IPS-18a (cell line): ENCODE measurements at regions not wholly inside any gene's neighbourhood (a gene's known extent, or its start where the extent isn't known, plus 50 kb on each side); places are given as distances from the start of the nearest gene placed in this dataset.
"Not testable (repeated sequence)": the region's sequence is repeated elsewhere in the genome, so short reads cannot be mapped to it uniquely, and the experiment has no call there.

ENCODE experiments used
- H3K27ac ChIP-seq: one replicate; pipeline ENCODE4 v1.5.1; 2013; ENCODE audit warnings: low read length
- H3K27me3 ChIP-seq: one replicate; pipeline ENCODE4 v1.6.1; 2013; ENCODE audit warnings: mild to moderate bottlenecking, low read length; ENCODE audit not compliant: control insufficient read depth, insufficient read depth
- H3K36me3 ChIP-seq: one replicate; pipeline ENCODE4 v1.6.1; 2013; ENCODE audit warnings: low read depth, low read length; ENCODE audit not compliant: control insufficient read depth
- H3K4me1 ChIP-seq: one replicate; pipeline ENCODE4 v1.6.1; 2013; ENCODE audit warnings: low read depth, low read length; ENCODE audit not compliant: control insufficient read depth
- H3K4me3 ChIP-seq: one replicate; pipeline ENCODE4 v1.5.1; 2013; ENCODE audit warnings: low read length
- H3K9ac ChIP-seq: one replicate; pipeline ENCODE4 v1.6.1; 2013; ENCODE audit warnings: mild to moderate bottlenecking, low read length, moderate library complexity
- H3K9me3 ChIP-seq: one replicate; pipeline ENCODE4 v1.6.1; 2013; ENCODE audit warnings: low read depth, low read length; ENCODE audit not compliant: control insufficient read depth

- Histone ChIP-seq H3K27ac (no peak overlapping the region), H3K9me3 (no peaks in the 10 kb centered on the region), H3K4me3 (no peak overlapping the region), H3K9ac (no peak overlapping the region), H3K27me3 (no peaks in the 10 kb centered on the region), H3K4me1 (no peaks in the 10 kb centered on the region), H3K36me3 (no peaks in the 10 kb centered on the region)
Measured at GRCh38 chr5:67724412-67725135, 491.0 kb upstream of the PIK3R1 start.

- no peak overlapping the region for H3K27ac ChIP-seq
- H3K4me1 ChIP-seq = no peaks in the 10 kb centered on the region
- no peaks in the 10 kb centered on the region for H3K27me3 ChIP-seq
- no peaks in the 10 kb centered on the region for H3K9me3 ChIP-seq
- no peak overlapping the region for H3K9ac ChIP-seq
- H3K4me3 ChIP-seq = no peak overlapping the region
- H3K36me3 ChIP-seq = no peaks in the 10 kb centered on the region
Measured at GRCh38 chr5:67723873-67724272, 491.7 kb upstream of the PIK3R1 start.

- H3K36me3 ChIP-seq, H3K4me1 ChIP-seq, H3K27me3 ChIP-seq, H3K9me3 ChIP-seq, H3K4me3 ChIP-seq, H3K27ac ChIP-seq, H3K9ac ChIP-seq: not testable (repeated sequence)
Measured at GRCh38 chr5:67722582-67722981, 493.0 kb upstream of the PIK3R1 start.

- Histone ChIP-seq H3K9me3 (no peaks in the 10 kb centered on the region), H3K4me3 (no peak overlapping the region), H3K9ac (no peak overlapping the region), H3K27ac (no peak overlapping the region), H3K36me3 (no peaks in the 10 kb centered on the region), H3K4me1 (no peaks in the 10 kb centered on the region), H3K27me3 (no peaks in the 10 kb centered on the region)
Measured at GRCh38 chr5:67720162-67720772, 495.3 kb upstream of the PIK3R1 start.

- H3K4me1 ChIP-seq = no peaks in the 10 kb centered on the region
- peaks cover 14% of the 10 kb centered on the region for H3K9me3 ChIP-seq
- no peak overlapping the region for H3K4me3 ChIP-seq
- H3K9ac ChIP-seq = no peak overlapping the region
- no peaks in the 10 kb centered on the region for H3K27me3 ChIP-seq
- H3K36me3 ChIP-seq = no peaks in the 10 kb centered on the region
- H3K27ac ChIP-seq = no peak overlapping the region
Measured at GRCh38 chr5:67702008-67702407, 505.4 kb upstream of the CD180 start.

- Histone ChIP-seq H3K36me3 (no peaks in the 10 kb centered on the region), H3K9me3 (peaks cover 14% of the 10 kb centered on the region), H3K27ac (no peak overlapping the region), H3K4me1 (no peaks in the 10 kb centered on the region), H3K27me3 (no peaks in the 10 kb centered on the region), H3K9ac (no peak overlapping the region), H3K4me3 (no peak overlapping the region)
Measured at GRCh38 chr5:67699560-67699959, 503.0 kb upstream of the CD180 start.

GRCh38 chr5:67696446-67696845 is 499.8 kb upstream of the CD180 start:
- Histone ChIP-seq H3K27me3 (no peaks in the 10 kb centered on the region), H3K9ac (no peak overlapping the region), H3K9me3 (no peaks in the 10 kb centered on the region), H3K27ac (no peak overlapping the region), H3K4me1 (no peaks in the 10 kb centered on the region), H3K36me3 (no peaks in the 10 kb centered on the region), H3K4me3 (no peak overlapping the region)

- no peaks in the 10 kb centered on the region for H3K4me1 ChIP-seq
- H3K4me3 ChIP-seq = no peak overlapping the region
- no peaks in the 10 kb centered on the region for H3K36me3 ChIP-seq
- no peak overlapping the region for H3K9ac ChIP-seq
- H3K27me3 ChIP-seq = no peaks in the 10 kb centered on the region
- H3K27ac ChIP-seq = no peak overlapping the region
- no peaks in the 10 kb centered on the region for H3K9me3 ChIP-seq
Measured at GRCh38 chr5:67695369-67695768, 498.8 kb upstream of the CD180 start.

GRCh38 chr5:67694810-67695191 is 498.2 kb upstream of the CD180 start:
- Histone ChIP-seq H3K27me3 (no peaks in the 10 kb centered on the region), H3K9me3 (no peaks in the 10 kb centered on the region), H3K27ac (no peak overlapping the region), H3K36me3 (no peaks in the 10 kb centered on the region), H3K4me1 (no peaks in the 10 kb centered on the region), H3K4me3 (no peak overlapping the region), H3K9ac (no peak overlapping the region)

GRCh38 chr5:67693956-67694809 is 497.6 kb upstream of the CD180 start:
- H3K4me1 ChIP-seq = no peaks in the 10 kb centered on the region
- H3K27me3 ChIP-seq = no peaks in the 10 kb centered on the region
- no peaks in the 10 kb centered on the region for H3K9me3 ChIP-seq
- H3K27ac ChIP-seq = no peak overlapping the region
- H3K36me3 ChIP-seq = no peaks in the 10 kb centered on the region
- H3K4me3 ChIP-seq = no peak overlapping the region
- H3K9ac ChIP-seq = no peak overlapping the region

GRCh38 chr5:67686746-67687145 is 490.1 kb upstream of the CD180 start:
- H3K36me3 ChIP-seq = no peaks in the 10 kb centered on the region
- no peak overlapping the region for H3K4me3 ChIP-seq
- no peak overlapping the region for H3K27ac ChIP-seq
- H3K9me3 ChIP-seq = peaks cover 10% of the 10 kb centered on the region
- H3K4me1 ChIP-seq = no peaks in the 10 kb centered on the region
- no peaks in the 10 kb centered on the region for H3K27me3 ChIP-seq
- no peak overlapping the region for H3K9ac ChIP-seq
